ENCODE measurements at regions not wholly inside any gene's neighbourhood (a gene's known extent, or its start where the extent isn't known, plus 50 kb on each side); places are given as distances from the start of the nearest gene placed in this dataset.
A peak's percentile ranks its signal among the peaks of the same experiment; 100 is the strongest.

DNA sequence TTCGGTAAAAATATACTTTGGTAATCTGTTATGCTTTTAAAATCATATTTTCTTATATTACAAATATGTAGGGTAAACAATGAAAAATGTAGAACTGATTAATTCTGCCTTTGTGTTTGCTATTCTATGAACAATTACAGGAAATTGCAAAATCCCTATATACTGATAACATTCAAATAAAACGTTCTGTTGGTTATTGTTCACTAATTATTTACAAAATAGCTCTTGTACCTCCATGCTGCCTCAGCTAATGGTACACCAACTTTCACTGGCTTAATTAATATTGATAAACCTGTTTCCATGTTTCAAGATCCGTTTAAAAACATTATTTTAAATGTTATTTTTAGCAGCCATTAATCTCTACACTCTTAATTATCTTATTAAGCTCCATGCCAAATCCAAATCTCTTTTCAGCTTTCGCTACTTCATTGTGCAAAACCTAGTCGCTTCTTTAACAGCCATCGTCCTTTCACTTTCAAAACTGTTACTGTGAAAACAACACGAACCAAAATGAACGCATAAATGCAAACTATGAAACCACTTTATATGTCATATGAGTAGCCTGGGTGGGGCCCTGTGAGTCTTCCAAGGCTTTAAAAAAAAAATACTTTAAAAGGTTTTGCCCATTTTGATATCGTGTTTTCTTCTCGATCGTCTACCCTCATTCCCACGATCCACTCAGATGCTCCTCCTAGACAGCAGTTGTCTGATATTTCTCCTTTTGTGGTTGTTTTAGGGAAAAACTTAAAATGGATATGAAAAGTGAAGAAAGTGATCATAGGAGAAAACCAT is 807.1 kb downstream of the USP25 start:
- Mint-ChIP-seq H3K36me3 (ENCODE audit: low read depth, unreplicated experiment) (no peaks in the 10 kb centered on the region), H3K4me3 (ENCODE audit: unreplicated experiment) (no peak overlapping the region), H3K27me3 (ENCODE audit: unreplicated experiment) (no peaks in the 10 kb centered on the region), H3K27ac (ENCODE audit: unreplicated experiment) (peak overlapping the region; percentile 70), H3K4me1 (ENCODE audit: unreplicated experiment) (peaks cover 12% of the 10 kb centered on the region), H3K9me3 (ENCODE audit: unreplicated experiment) (no peaks in the 10 kb centered on the region)
- TF ChIP-seq CTCF (IDR thresholded peaks at IDR 0.05; ENCODE audit: unreplicated experiment), result no peak
- DNase-seq (ENCODE audit: low spot score), result no peak

GRCh38 chr21:16537501-16537900 is 807.7 kb downstream of the USP25 start:
- no peak for TF ChIP-seq CTCF (IDR thresholded peaks at IDR 0.05; ENCODE audit: unreplicated experiment)
- no peaks in the 10 kb centered on the region for H3K27me3 Mint-ChIP-seq (ENCODE audit: unreplicated experiment)
- no peak for DNase-seq (ENCODE audit: low spot score)
- no peak overlapping the region for H3K27ac Mint-ChIP-seq (ENCODE audit: unreplicated experiment)
- H3K36me3 Mint-ChIP-seq (ENCODE audit: low read depth, unreplicated experiment), result no peaks in the 10 kb centered on the region
- H3K4me3 Mint-ChIP-seq (ENCODE audit: unreplicated experiment), result no peak overlapping the region
- peaks cover 12% of the 10 kb centered on the region for H3K4me1 Mint-ChIP-seq (ENCODE audit: unreplicated experiment)
- no peaks in the 10 kb centered on the region for H3K9me3 Mint-ChIP-seq (ENCODE audit: unreplicated experiment)

DNA sequence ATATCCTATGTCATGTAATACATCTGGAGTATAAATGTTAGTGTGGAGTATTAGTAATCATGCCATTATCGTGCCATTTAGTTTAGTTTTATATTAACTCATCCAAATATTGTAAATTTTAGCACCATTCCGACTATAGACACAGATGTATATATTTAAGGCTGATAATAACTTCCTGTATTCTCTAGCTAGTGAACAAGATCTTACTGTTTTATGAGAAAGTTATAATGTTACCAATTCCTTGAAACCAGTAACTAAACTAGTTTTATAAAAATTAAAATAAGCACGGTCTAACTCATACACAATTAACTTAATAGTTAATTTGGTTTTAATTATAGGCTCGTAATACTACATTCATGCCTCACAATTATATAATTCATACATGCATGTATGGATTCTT is 808.6 kb downstream of the USP25 start:
- no peaks in the 10 kb centered on the region for H3K9me3 Mint-ChIP-seq (ENCODE audit: unreplicated experiment)
- H3K27ac Mint-ChIP-seq (ENCODE audit: unreplicated experiment), result no peak overlapping the region
- no peaks in the 10 kb centered on the region for H3K36me3 Mint-ChIP-seq (ENCODE audit: low read depth, unreplicated experiment)
- TF ChIP-seq CTCF (IDR thresholded peaks at IDR 0.05; ENCODE audit: unreplicated experiment), result no peak
- H3K27me3 Mint-ChIP-seq (ENCODE audit: unreplicated experiment), result no peaks in the 10 kb centered on the region
- peaks cover 12% of the 10 kb centered on the region for H3K4me1 Mint-ChIP-seq (ENCODE audit: unreplicated experiment)
- no peak overlapping the region for H3K4me3 Mint-ChIP-seq (ENCODE audit: unreplicated experiment)
- no peak for DNase-seq (ENCODE audit: low spot score)

GRCh38 chr21:16538936-16539440 is 809.2 kb downstream of the USP25 start:
- no peak for TF ChIP-seq CTCF (IDR thresholded peaks at IDR 0.05; ENCODE audit: unreplicated experiment)
- no peaks in the 10 kb centered on the region for H3K36me3 Mint-ChIP-seq (ENCODE audit: low read depth, unreplicated experiment)
- no peak overlapping the region for H3K4me3 Mint-ChIP-seq (ENCODE audit: unreplicated experiment)
- H3K27me3 Mint-ChIP-seq (ENCODE audit: unreplicated experiment), result no peaks in the 10 kb centered on the region
- DNase-seq (ENCODE audit: low spot score), result no peak
- H3K27ac Mint-ChIP-seq (ENCODE audit: unreplicated experiment), result no peak overlapping the region
- H3K9me3 Mint-ChIP-seq (ENCODE audit: unreplicated experiment), result no peaks in the 10 kb centered on the region
- peaks cover 12% of the 10 kb centered on the region for H3K4me1 Mint-ChIP-seq (ENCODE audit: unreplicated experiment)

GRCh38 chr21:16540966-16541727 is 811.4 kb downstream of the USP25 start:
- Mint-ChIP-seq H3K36me3 (ENCODE audit: low read depth, unreplicated experiment) (no peaks in the 10 kb centered on the region), H3K4me1 (ENCODE audit: unreplicated experiment) (peaks cover 6% of the 10 kb centered on the region), H3K27ac (ENCODE audit: unreplicated experiment) (no peak overlapping the region), H3K27me3 (ENCODE audit: unreplicated experiment) (no peaks in the 10 kb centered on the region), H3K4me3 (ENCODE audit: unreplicated experiment) (no peak overlapping the region), H3K9me3 (ENCODE audit: unreplicated experiment) (no peaks in the 10 kb centered on the region)
- DNase-seq (ENCODE audit: low spot score), result no peak
- TF ChIP-seq CTCF (IDR thresholded peaks at IDR 0.05; ENCODE audit: unreplicated experiment), result no peak
